G401 (cell line): ENCODE measurements at regions not wholly inside any gene's neighbourhood (a gene's known extent, or its start where the extent isn't known, plus 50 kb on each side); places are given as distances from the start of the nearest gene placed in this dataset.

Source experiments
- DNase-seq: peaks from one replicate; pipeline ENCODE4 v3.0.0-alpha.2; 2015; ENCODE audit warnings: low spot score
- in situ Hi-C: cut with HindIII; loops from 2 replicates; pipeline ENCODE4 v1.10.0; 2016; ENCODE audit warnings: low sequenced_read_pairs, mixed read lengths

DNA sequence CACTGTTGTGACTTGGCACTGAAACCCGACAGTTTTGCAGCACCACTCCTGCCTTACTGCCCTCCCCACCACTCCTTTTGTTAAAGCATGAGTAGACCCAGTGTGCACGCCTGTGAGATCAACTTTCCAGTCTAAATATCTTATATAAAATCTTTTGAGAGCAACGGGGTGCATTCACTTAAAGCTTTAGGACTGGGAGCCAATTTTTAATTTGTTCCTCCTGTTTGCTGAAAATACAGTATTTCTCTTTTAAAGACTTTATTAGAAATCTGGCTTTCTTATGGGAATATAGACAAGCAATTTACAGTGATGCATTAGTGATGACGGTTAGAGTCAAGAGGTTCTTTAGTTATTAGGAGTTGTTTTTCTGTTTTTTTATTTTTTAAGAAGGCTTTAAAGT lies 397.5 kb downstream of the TMEM167A start:
- in situ Hi-C loops, result no loop called here
- DNase-seq, result no peak

DNA sequence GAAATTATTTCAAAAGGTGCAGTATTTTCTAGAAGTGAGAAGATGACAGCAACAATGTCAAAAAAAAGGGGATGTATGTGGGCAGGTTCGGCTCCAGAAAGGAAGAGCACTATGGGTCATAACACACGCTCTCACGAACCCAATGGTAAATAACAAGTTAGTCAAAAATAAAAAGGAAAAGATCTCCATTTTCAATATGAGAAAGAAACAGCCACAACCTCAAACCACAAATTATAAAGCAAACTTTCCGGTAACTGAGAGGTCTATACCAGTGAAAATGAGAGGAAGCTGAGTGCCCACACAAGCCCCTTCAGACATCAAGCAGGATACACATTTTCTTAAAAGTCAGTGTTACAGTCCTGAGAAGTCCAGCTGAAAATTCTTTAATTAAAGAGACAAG lies 398.5 kb upstream of the RPS23 start:
- DNase-seq, result no peak
- in situ Hi-C loops, result no loop called here

DNA sequence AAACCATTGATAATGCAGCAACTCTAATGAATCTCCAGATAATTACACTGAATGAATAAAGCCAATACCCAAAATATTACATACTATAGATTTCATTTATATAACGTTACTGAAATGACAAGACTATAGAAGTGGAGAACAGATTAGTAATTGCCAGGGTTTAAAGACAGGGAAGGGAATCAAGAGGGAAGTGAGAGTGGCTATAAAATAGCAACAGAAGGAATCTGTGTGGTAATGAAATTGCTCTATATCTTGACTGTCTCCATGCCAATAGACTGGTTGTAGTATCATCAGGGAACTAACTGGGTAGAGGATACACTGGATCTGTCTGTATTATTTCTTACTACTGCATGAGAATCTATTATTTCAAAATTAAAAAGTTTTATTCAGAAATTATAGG lies 396.5 kb upstream of the RPS23 start:
- no peak for DNase-seq
- in situ Hi-C loops, result no loop called here

DNA sequence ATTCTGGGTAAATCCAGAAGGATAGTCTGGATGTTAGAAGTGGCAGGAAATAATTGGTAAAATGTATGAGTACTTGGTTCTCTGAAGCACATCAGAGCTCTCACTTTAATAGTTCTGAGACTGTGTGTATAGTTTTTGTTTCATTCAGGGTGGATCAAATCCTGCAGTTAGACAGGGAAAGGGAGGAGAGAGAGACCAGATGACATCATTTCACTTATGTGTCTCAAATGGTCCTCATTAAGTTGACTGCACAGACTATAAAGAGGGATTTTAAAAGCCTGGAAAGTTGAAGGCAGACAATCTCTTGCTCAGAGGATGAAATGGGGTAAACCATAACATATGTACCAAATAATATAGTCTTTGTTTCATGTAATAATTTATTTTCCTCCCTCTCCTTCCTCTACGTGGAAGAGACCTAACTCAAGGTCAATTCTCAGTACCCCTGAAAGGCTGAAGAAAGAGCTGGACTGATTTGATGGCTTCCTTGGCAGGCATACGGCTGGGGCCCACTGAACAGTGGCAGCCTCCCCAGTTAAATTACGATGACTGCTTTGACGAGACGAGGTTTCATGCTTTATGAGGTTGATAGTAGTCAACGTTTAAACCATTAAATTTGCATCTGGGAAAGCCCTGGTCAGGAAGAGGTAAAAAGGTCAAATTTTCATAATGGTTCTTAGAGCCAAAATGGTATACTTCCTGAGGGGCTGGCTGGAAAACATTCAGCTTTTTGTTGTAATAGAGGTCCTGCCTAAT lies 395.1 kb upstream of the RPS23 start:
- DNase-seq, result no peak
- in situ Hi-C loops, result no loop called here

DNA sequence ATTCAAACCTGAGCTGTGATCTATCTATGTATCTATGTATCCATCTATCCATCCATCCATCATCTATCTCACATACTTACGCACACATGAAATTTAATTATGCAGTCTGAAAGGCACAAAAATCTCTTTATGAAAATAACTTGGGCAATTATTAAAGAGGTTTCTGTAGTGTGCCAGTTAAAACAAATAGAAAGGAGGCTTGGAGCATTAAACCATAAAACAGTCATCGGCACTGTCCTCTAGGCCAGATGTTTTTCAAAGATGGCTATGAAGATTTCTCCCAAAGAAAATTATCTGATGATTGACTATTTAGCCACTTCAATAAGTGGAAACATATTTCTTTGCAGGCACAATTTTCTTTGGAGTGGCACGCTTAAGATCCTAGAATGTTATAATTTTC lies 392.5 kb upstream of the RPS23 start:
- in situ Hi-C loops, result no loop called here
- DNase-seq, result no peak

DNA sequence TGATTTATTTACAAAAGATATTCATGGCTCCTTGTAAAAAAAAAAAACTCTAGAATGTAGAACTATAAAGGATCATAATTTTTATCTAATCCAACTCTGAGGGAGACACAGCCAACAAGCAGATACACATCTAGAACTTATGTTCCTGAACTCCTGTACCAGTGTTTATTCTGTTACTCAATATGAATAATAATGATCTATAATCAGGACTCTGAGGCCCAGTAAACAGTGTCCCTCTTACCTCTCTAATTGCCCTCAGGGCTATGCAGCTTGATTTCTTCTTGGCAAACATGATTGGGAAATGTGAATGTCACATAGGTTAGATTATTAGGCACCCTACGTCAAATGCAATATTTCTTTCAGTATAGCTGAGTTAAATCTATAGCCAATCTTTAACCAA lies 391.6 kb upstream of the RPS23 start:
- no peak for DNase-seq
- in situ Hi-C loops, result no loop called here

DNA sequence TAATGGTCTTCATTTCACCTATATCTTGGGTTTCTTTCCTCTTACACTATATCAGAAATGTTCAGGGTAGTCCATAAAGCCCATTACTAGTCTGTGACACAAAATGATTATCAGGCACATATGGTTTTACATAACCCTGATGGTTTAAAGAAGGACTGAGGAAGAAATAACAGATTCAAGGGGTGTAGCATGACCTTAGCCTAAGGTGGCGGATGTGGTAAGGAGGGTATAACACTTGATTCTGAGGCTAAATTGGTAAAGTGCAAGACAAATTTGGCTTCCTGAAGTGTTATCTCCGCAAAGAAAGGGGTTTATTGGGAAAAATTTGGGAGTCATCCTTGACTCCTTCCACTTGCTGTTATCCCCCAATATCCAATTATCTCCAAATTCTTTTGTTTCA lies 388.2 kb upstream of the RPS23 start:
- in situ Hi-C loops, result no loop called here
- DNase-seq, result no peak

DNA sequence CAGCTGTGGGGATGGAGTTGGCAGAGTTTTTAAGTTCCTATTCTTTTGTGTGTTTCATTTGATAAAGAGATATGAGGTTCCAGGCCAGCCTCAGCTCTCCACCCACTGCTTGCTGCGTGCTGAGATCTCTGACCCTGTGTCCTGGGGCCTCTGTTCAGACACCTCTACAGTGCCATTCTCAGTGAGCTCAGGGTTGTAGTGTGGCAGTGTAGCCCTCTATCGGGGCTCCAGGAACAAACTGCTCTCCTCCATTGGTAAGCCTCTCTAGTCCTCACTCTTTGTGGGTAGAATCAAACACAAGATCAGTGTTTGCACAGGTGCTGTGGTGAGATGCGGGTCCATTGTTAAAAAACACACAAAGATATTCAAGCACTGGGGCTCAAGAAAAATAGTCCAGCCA lies 386.6 kb upstream of the RPS23 start:
- no peak for DNase-seq
- in situ Hi-C loops, result no loop called here

DNA sequence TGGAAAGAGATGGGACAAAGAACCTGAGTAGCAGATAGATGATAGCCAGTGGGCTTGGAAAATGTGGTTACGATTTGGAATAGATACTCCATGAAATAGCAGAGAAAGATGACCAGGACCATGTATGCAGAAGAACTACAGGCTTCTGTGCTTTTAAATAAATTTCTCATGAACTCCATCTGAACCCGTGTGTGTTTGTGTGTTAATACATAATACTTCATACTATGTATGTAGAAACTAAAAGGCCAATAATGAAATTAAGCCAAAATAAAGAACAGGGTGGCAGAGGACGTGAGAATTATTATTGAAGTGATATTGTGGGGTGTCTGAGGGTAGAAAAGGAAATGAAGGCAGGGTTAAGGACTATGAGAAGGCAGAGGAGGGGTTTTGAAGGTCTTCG lies 385.1 kb upstream of the RPS23 start:
- no peak for DNase-seq
- in situ Hi-C loops, result no loop called here

DNA sequence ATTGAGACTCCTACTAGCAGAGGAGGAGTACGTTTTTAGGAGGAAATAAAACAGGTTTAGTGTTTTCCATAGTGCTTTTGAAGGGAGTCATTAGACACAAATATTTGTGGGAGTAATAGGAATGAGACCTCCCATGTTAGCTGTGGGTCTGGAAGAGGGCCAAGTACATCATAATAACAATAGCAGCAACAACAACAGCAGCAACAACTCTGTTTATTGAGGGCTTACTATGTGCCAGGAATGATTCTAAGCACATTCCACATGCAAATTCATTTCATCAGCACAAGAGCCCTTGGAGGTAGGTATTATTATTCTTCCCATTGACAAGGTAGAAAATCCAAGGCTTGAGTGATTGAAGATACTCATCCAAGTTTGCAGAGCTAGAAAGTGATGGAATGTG lies 384.2 kb upstream of the RPS23 start:
- in situ Hi-C loops, result no loop called here

DNA sequence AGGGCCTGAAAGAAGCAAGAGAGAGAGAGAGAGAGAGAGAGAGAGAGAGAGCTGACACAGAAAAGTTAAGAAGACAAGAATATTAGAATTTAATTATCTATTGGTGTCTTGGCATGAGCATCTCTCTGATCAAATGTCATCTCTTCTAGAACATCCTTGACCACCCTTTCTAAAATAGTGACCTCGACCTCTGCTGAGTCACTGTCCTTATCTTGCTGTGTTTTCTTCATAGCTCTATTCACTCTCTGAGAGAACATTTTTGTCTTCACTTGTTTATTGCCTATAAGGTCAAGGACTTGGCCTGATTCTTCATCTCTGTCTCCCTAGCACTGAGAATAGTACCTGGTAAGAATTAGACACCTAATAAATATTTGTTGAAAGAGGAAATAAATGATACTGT lies 383.8 kb upstream of the RPS23 start:
- in situ Hi-C loops, result no loop called here
- no peak for DNase-seq

More for the DNA sequence above, 384.2 kb upstream of the RPS23 start:
- DNase-seq, result no peak

DNA sequence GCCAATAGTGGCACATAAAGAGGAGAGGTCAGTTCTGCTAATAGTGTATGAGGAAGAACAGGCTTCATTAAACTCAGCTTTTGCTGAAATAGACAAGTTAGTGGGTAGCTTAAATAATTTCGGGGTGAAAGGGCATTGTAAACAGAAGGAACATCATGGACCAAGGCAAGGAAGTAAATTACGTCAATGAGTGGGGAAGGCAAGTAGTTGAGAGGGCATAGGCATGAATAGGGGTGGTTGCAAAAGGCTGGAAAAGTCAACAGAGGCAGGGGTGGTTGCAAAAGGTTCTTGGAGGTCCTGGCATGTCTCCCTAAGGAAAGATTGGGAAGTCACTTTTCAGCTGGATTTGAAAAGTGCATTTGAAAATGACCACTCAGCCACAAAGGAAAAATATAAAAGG lies 383.3 kb upstream of the RPS23 start:
- no peak for DNase-seq
- in situ Hi-C loops, result no loop called here

DNA sequence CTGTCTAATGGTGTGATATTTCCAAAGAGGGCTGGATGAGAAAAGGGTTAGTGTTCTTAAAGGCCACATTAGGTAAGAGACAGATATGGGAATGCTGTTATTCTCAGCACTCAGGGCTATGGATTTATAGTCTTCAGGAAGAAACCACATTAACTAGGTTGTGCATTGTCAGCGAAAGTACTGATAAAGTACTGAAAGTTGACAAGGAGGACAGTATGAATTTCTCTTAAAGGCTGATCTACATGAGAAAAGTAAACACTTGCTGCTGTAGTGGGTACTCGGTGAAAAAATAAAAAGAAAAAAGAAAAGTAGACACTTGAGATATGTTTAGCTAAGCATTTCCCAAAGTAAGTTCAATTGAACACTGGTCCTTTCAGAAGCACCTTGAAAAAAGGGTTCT lies 381.0 kb upstream of the RPS23 start:
- no peak for DNase-seq
- in situ Hi-C loops, result no loop called here

DNA sequence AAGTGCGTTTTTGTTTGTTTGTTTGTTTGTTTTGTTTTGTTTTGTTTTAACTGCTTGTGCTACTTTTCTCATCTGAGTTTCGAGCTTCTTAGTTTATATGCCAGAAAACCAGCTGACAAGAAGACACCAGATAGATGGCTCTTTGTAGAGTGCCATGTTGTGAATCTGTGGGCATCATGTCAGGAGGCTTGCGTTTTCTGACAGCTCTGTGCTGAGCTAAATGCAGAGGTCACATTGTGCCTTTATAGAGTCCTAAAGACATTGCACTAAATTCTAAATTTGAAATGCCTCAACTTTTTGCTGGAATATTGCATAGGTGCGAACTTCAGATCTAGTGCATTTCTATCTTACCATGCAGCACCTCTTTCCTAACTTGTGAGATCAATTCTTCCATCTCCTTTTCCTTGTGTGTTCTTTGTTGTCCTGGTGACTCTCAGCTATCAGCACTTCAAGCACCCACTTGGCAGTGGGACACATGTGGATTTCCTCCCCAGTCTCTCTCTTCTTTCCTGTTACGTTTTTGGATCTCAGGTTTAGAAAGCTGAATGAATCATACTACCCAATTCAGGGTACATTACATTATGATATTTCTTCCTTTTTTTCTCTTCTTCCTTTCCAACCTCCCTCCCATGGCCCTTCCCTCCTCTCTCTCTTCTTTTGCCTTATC lies 379.0 kb upstream of the RPS23 start:
- no peak for DNase-seq
- in situ Hi-C loops, result no loop called here

DNA sequence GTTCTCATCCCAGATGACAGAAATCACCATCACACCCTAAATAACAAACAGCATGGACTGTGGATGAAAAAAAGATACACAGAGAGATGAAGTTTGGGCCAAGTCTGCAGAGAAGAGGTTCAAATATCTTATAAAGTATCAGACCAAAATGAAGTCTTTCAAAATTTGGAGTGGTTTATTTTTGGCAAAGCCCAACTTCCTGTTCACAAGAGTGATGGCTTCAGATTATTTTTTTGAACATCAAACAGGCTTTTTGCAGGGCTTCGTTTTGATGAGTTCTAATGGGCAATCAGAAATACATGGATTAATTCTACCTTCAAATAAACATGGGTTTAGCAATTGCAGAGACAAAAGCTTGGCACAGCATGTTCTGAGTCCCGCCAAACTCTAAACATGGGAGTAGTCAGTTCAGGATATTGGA lies 378.2 kb upstream of the RPS23 start:
- in situ Hi-C loops, result no loop called here
- DNase-seq, result no peak

DNA sequence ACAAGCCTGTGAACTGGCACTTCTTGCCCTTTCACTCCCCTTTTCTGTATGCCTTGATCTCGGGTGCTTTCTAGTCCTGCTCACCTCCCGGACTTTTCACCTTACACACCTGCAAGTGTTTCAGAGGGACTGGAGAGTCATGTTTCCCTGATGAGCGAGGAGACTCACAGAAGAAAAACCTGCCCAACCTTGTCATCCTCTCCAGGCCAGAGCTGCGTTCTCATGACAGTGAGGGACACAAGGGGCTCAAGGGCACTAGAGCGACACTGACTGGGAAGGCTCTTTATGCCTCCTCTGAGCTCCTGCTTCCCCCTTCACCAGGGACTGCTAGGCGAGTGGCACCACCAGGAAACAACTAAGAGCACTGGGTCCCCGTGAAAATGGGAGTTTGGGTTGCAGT lies 376.9 kb upstream of the RPS23 start:
- in situ Hi-C loops, result no loop called here
- DNase-seq, result no peak

DNA sequence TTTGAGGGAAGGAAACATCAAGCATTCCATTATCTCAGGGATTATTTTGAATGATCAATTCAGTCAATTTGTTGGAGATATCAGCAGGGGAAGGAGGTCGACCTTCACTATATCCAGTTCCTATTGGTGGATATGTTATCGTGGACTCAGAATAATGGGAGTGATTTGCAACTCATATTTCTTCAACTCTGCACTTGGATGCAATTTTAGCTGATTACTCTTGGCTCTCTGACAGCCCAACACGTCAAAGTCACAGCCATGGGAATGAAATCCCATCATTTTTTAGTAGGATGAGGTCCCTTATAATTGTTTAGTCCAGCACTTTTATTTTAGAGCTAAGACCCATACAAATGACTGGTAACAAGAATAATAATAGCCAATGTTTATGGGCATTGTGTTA lies 371.8 kb upstream of the RPS23 start:
- in situ Hi-C loops, result no loop called here
- no peak for DNase-seq

DNA sequence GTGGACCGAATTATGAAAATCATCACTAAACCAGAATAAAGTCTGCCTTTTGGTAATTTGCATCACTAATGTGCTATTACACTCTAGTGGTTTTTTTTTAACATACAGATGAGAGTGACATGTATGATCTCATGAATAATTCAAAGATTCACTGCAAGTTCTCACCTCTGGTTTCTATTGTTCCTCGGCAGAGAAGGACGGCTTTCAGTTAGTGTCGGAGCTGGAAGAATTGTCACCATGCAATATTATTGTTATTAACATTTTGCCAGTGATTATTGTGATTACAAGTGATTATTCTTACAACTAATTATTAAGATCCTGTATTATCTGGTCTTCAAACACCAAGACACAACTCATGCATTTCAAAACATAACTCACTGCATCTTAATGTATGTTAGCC lies 366.6 kb upstream of the RPS23 start:
- DNase-seq, result no peak
- in situ Hi-C loops, result no loop called here

DNA sequence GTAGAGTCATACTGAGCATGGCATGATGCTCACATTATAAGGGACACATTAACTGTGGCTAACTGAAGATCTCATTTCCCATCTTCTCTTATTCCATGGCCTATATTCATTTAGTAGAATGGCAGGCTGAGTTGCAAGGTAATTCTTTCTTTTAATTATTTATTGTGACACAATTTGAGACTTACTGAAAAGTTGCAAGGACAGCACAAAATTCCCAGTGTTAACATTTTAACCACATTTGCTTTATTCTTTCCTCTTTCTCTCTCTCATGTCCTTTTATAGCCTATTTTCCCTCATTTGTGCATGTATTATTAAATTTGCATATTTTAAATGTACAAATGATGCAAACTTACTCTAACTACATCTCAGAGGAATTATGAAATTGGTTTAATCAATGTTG lies 366.1 kb upstream of the RPS23 start:
- in situ Hi-C loops, result no loop called here
- DNase-seq, result no peak

DNA sequence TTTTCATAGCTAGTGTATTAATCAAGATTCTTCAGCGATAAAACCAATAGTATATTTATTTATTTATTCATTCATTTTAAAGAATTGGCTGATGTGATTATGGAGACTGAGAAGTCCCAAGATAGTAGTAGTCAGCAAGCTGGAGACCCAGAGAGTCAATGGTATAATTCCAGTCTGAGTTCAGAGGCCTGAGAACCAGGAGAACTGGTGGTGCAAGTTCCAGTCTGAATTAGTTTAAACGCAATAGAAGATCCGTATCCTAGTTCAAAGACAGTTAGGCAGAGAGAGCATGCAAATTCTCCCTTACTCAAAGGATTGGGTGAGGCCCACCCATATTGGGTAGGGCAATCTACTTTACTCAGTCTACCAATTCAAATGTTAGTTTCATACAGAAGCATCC lies 364.2 kb upstream of the RPS23 start:
- no peak for DNase-seq
- in situ Hi-C loops, result no loop called here

DNA sequence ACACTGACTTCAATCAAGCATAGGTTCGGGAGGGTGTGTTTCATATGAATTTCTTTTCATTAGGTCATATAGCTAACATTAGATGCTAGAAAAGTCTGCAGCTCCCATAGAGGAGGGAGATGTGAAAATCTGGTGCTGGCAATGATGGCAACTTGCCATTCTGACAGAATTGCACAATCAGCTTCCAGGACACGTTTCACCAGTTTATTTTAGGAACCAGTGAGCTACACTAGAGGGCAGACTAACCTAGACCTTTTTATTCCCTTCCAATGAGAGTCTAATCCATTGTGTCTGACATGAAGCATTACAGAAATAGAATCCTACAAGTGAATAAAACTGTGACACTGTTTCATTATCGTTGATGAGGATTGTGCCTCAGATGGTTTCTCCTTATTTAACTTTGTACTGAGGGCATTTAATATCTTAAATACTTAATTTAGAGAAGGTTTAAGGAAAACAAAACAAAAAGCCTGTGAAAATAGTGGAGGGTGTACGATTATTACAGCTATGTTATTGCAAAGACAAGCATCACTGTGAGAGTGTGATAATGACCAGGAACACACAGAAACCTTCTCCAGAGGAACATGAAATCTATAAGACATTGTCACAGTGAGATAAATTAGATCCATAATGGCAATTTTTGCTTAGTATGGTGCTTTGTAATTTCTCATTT lies 363.3 kb upstream of the RPS23 start:
- in situ Hi-C loops, result no loop called here
- DNase-seq, result peak; percentile 84
